H1 (cell line): ENCODE measurements at regions not wholly inside any gene's neighbourhood (a gene's known extent, or its start where the extent isn't known, plus 50 kb on each side); places are given as distances from the start of the nearest gene placed in this dataset.

Experiments used
- CTCF ChIA-PET: fragments of 300-600 bp; sonication (Branson Sonifier 250); formaldehyde crosslinking; loops from one replicate; lab custom pipeline; 2021; ENCODE audit not compliant: partially characterized antibody; lab: Charles Lee
- POLR2A ChIA-PET: fragments of 300-600 bp; sonication (Branson Sonifier 250); formaldehyde crosslinking; loops from one replicate; lab custom pipeline; 2021; ENCODE audit warnings: inconsistent platforms; ENCODE audit not compliant: partially characterized antibody; lab: Charles Lee
- DNase-seq, 2 experiments: peaks; one replicate each; pipeline versions ENCODE4 v3.0.0 to v3.0.0-alpha.2; 2010 to 2022; ENCODE audit warnings: low spot score in 2 of 2, low read depth in 1 of 2, mixed read lengths in 1 of 2
- FAIRE-seq: peaks from 2 replicates; lab custom pipeline; 2011; peaks lifted over from hg19 to GRCh38; lab: Jason Lieb, UNC
- H2AFZ ChIP-seq: 2 replicates; pipeline ENCODE4 v1.8.1; 2012; ENCODE audit warnings: low read length, inconsistent platforms
- H2AK5ac ChIP-seq: 2 replicates; pipeline ENCODE4 v1.6.1; 2013; ENCODE audit warnings: low read depth, low read length
- H2BK120ac ChIP-seq: replicated peaks from 2 replicates; pipeline ENCODE3; 2013; ENCODE audit warnings: low read depth, low read length, inconsistent platforms
- H2BK12ac ChIP-seq: 2 replicates; pipeline ENCODE4 v1.6.1; 2013; ENCODE audit warnings: low read depth, low read length
- H2BK15ac ChIP-seq: 2 replicates; pipeline ENCODE4 v1.6.1; 2013; ENCODE audit warnings: low read length
- H2BK20ac ChIP-seq: 2 replicates; pipeline ENCODE4 v1.6.1; 2013; ENCODE audit warnings: low read length
- H2BK5ac ChIP-seq: 2 replicates; pipeline ENCODE4 v1.6.1; 2013; ENCODE audit warnings: low read depth, low read length
- H3K14ac ChIP-seq: 2 replicates; pipeline ENCODE4 v1.6.1; 2013; ENCODE audit warnings: inconsistent platforms; ENCODE audit not compliant: insufficient read length
- H3K18ac ChIP-seq: 2 replicates; pipeline ENCODE4 v1.6.1; 2013; ENCODE audit warnings: low read length; ENCODE audit errors: extremely low read depth
- H3K23ac ChIP-seq: 2 replicates; pipeline ENCODE4 v1.6.1; 2013; ENCODE audit warnings: inconsistent platforms; ENCODE audit not compliant: insufficient read length
- H3K23me2 ChIP-seq: 2 replicates; pipeline ENCODE4 v1.6.1; 2013; ENCODE audit warnings: low read depth, low read length
- H3K27ac ChIP-seq: 2 replicates; pipeline ENCODE4 v1.6.1; 2011; ENCODE audit warnings: low read depth, low read length, inconsistent platforms
- H3K27me3 ChIP-seq, 4 experiments: replicated peaks in 1 of 4; 1 replicate in 1 of 4; 2 replicates in 3 of 4; pipeline versions ENCODE4 v1.6.1 to v1.8.1; 2011 to 2013; ENCODE audit warnings: low read length in 3 of 4, mild to moderate bottlenecking in 3 of 4, inconsistent platforms in 2 of 4, mixed read lengths in 2 of 4, moderate library complexity in 1 of 4; ENCODE audit not compliant: control insufficient read depth in 3 of 4, insufficient read depth in 3 of 4; ENCODE audit errors: extremely low read depth in 1 of 4
- H3K36me3 ChIP-seq, 4 experiments: 2 replicates each; pipeline versions ENCODE4 v1.6.1 to v1.8.1; 2011 to 2013; ENCODE audit warnings: mild to moderate bottlenecking in 4 of 4, low read length in 3 of 4, moderate library complexity in 2 of 4, control low read depth in 1 of 4, inconsistent platforms in 1 of 4; ENCODE audit not compliant: insufficient read depth in 4 of 4, control insufficient read depth in 2 of 4
- H3K4ac ChIP-seq: replicated peaks from 2 replicates; pipeline ENCODE3; 2013; ENCODE audit warnings: low read length, low read depth, mixed read lengths, inconsistent platforms; ENCODE audit not compliant: insufficient read length
- H3K4me1 ChIP-seq, 4 experiments: replicated peaks in 1 of 4; 1 replicate in 1 of 4; 2 replicates in 3 of 4; pipeline versions ENCODE4 v1.6.1 to v1.8.1; 2011 to 2013; ENCODE audit warnings: low read length in 3 of 4, inconsistent platforms in 2 of 4, mixed read lengths in 1 of 4; ENCODE audit not compliant: insufficient read depth in 4 of 4, control insufficient read depth in 3 of 4
- H3K4me2 ChIP-seq, 2 experiments: 2 replicates each; pipeline versions ENCODE4 v1.6.1 to v1.8.1; 2011 to 2013; ENCODE audit warnings: low read depth in 2 of 2, low read length in 2 of 2, control low read depth in 1 of 2, inconsistent platforms in 1 of 2, mild to moderate bottlenecking in 1 of 2; ENCODE audit not compliant: insufficient read depth in 1 of 2
- H3K4me3 ChIP-seq, 4 experiments: fragments of 200-600, 300-600 bp in 1 of 4; sonication (generic), shearing (Covaris generic), sonication (Bioruptor Twin) in 1 of 4; 2 replicates each; pipeline versions ENCODE4 v1.5.1 to v1.8.1; 2011 to 2016; ENCODE audit warnings: low read length in 4 of 4, low read depth in 3 of 4, control low read depth in 2 of 4, inconsistent platforms in 2 of 4, mild to moderate bottlenecking in 2 of 4, mixed read lengths in 1 of 4, moderate library complexity in 1 of 4; ENCODE audit not compliant: insufficient read depth in 2 of 4; ENCODE audit errors: extremely low read depth in 1 of 4
- H3K56ac ChIP-seq: replicated peaks from 2 replicates; pipeline ENCODE3; 2013; ENCODE audit warnings: low read depth, mild to moderate bottlenecking, mixed read lengths, low read length, inconsistent platforms; ENCODE audit not compliant: insufficient read length
- H3K79me1 ChIP-seq: 2 replicates; pipeline ENCODE4 v1.6.1; 2013; ENCODE audit warnings: low read depth, low read length, control low read depth
- H3K79me2 ChIP-seq, 2 experiments: 2 replicates each; pipeline versions ENCODE4 v1.6.1 to v1.8.1; 2012 to 2013; ENCODE audit warnings: low read length in 2 of 2, mild to moderate bottlenecking in 2 of 2, inconsistent platforms in 1 of 2; ENCODE audit not compliant: insufficient read depth in 2 of 2, control insufficient read depth in 1 of 2
- H3K9ac ChIP-seq, 4 experiments: replicated peaks in 1 of 4; 1 replicate in 1 of 4; 2 replicates in 3 of 4; pipeline versions ENCODE4 v1.6.1 to v1.8.1; 2011 to 2013; ENCODE audit warnings: low read depth in 3 of 4, low read length in 3 of 4, control low read depth in 2 of 4, mild to moderate bottlenecking in 2 of 4, moderate library complexity in 2 of 4, inconsistent platforms in 1 of 4; ENCODE audit errors: extremely low read depth in 1 of 4
- H3K9me3 ChIP-seq, 2 experiments: 2 replicates each; pipeline versions ENCODE4 v1.6.1 to v1.8.1; 2012 to 2013; ENCODE audit warnings: mild to moderate bottlenecking in 2 of 2, moderate library complexity in 2 of 2, control low read depth in 1 of 2, inconsistent platforms in 1 of 2, low read depth in 1 of 2, low read length in 1 of 2, mixed read lengths in 1 of 2; ENCODE audit not compliant: insufficient read depth in 2 of 2
- H4K20me1 ChIP-seq, 2 experiments: replicated peaks in 1 of 2; 2 replicates each; pipeline versions ENCODE3 to v1.8.1; 2011 to 2013; ENCODE audit warnings: inconsistent platforms in 2 of 2, low read length in 2 of 2, mild to moderate bottlenecking in 1 of 2; ENCODE audit not compliant: insufficient read depth in 2 of 2, control insufficient read depth in 1 of 2
- H4K5ac ChIP-seq: 2 replicates; pipeline ENCODE4 v1.6.1; 2013; ENCODE audit warnings: low read length, low read depth, mixed read lengths, inconsistent platforms; ENCODE audit not compliant: insufficient read length
- H4K8ac ChIP-seq: 2 replicates; pipeline ENCODE4 v1.8.0; 2013; ENCODE audit warnings: mild to moderate bottlenecking, moderate library complexity, low read length, inconsistent platforms; ENCODE audit not compliant: insufficient read depth; ENCODE audit errors: extremely low read depth
- H4K91ac ChIP-seq: replicated peaks from 2 replicates; pipeline ENCODE3; 2013; ENCODE audit warnings: low read length, mixed read lengths, inconsistent platforms; ENCODE audit not compliant: insufficient read length
- ATF2 ChIP-seq: IDR thresholded peaks from 2 replicates; pipeline ENCODE4 v1.6.1; 2012; ENCODE audit warnings: low read length, inconsistent platforms
- BACH1 ChIP-seq: IDR thresholded peaks from 2 replicates; pipeline ENCODE4 v1.6.1; 2012; ENCODE audit warnings: low read length, improper control_type of control experiment
- CREB1 ChIP-seq: IDR thresholded peaks from 2 replicates; pipeline ENCODE4 v1.6.1; 2012; ENCODE audit warnings: inconsistent platforms
- JUND ChIP-seq: IDR thresholded peaks from 2 replicates; pipeline ENCODE4 v1.6.1; 2011; ENCODE audit warnings: mild to moderate bottlenecking, improper control_type of control experiment, low read length
- MAFK ChIP-seq: IDR thresholded peaks from 2 replicates; pipeline ENCODE4 v1.6.1; 2012; ENCODE audit warnings: low read depth, mild to moderate bottlenecking, improper control_type of control experiment, low read length
- RBBP5 ChIP-seq: IDR thresholded peaks from 2 replicates; pipeline ENCODE4 v1.7.1; 2012; ENCODE audit warnings: low read depth, mild to moderate bottlenecking, inconsistent platforms, low read length, moderate library complexity, borderline replicate concordance
- RNF2 ChIP-seq: fragments of 200-900, 300-1000 bp; sonication (generic); IDR thresholded peaks from 2 replicates; pipeline ENCODE4 v1.7.1; 2016; ENCODE audit warnings: borderline replicate concordance, low read depth, mild to moderate bottlenecking, antibody characterized with exemption, low read length; ENCODE audit not compliant: poor library complexity, severe bottlenecking; ENCODE audit errors: missing control alignments
- SP2 ChIP-seq: IDR thresholded peaks from 2 replicates; pipeline ENCODE4 v1.6.1; 2012; ENCODE audit warnings: mild to moderate bottlenecking, low read length, inconsistent platforms
- TAF1 ChIP-seq: IDR thresholded peaks from 2 replicates; pipeline ENCODE4 v1.6.1; 2011; ENCODE audit warnings: mild to moderate bottlenecking, low read depth, low read length
- TBP ChIP-seq: IDR thresholded peaks from 2 replicates; pipeline ENCODE4 v1.6.1; 2011; ENCODE audit warnings: low read depth, low read length, improper control_type of control experiment
- WGBS, 2 experiments: shearing (Covaris generic) in 1 of 2; methylation state at CpG; one replicate each; pipeline versions ENCODE4 v1.1.6 to v1.1.7; 2013 to 2015; ENCODE audit warnings: low lambda C conversion rate in 2 of 2, mixed read lengths in 2 of 2, inconsistent platforms in 1 of 2, low coverage in 1 of 2, missing lambda C conversion rate in 1 of 2; ENCODE audit not compliant: insufficient replicate concordance in 2 of 2, insufficient coverage in 1 of 2, insufficient read length in 1 of 2; ENCODE audit errors: extremely low coverage in 1 of 2, missing lambda C conversion rate in 1 of 2; 5-methylcytosine and 5-hydroxymethylcytosine counted together

- Histone ChIP-seq H3K27me3 (no peaks in the 10 kb centered on the region), H3K23ac (no peak overlapping the region), H3K9ac (no peak overlapping the region), H2BK5ac (peak overlapping the region; percentile 47; the same call in 1 of the 2 replicates), H3K4me3 (no peak overlapping the region), H3K4me1 (peaks cover 0 to 3% (median 1%) of the 10 kb centered on the region in 4 experiments; a peak in 2 of 7 replicates), H2BK15ac (no peak overlapping the region), H3K36me3 (no peaks in the 10 kb centered on the region), H3K4me2 (no peak overlapping the region), H3K18ac (no peak overlapping the region), H3K14ac (no peak overlapping the region), H3K23me2 (no peaks in the 10 kb centered on the region), H4K91ac (no peak overlapping the region), H3K27ac (no peak overlapping the region), H2AK5ac (no peak overlapping the region), H2BK20ac (no peak overlapping the region), H3K9me3 (no peaks in the 10 kb centered on the region), H2BK12ac (peak overlapping the region; percentile 18; the same call in 1 of the 2 replicates), H2AFZ (peak overlapping the region; percentile 95), H4K8ac (0 out of 2 replicates have a peak overlapping the region, but pooled peaks have one; percentile 30), H3K79me1 (no peaks in the 10 kb centered on the region), H3K79me2 (no peaks in the 10 kb centered on the region), H3K4ac (no peak overlapping the region), H2BK120ac (no peak overlapping the region), H4K5ac (no peak overlapping the region), H4K20me1 (no peaks in the 10 kb centered on the region), H3K56ac (no peak overlapping the region)
- DNase-seq = no peak
- ChIA-PET CTCF (interaction anchor here (0.7 to 4.3 kb wide), 33 partner anchors 8 to 1918 kb away, joined by 3 to 30 read pairs (median 4); no protein-coding TSS in a partner anchor), POLR2A (no interaction called here)
- 92% methylated on average over 9 of the region's 9 CpGs; no CpG with 5 or more reads in 1 of the 2 experiments for WGBS, 2 experiments
- TF ChIP-seq RBBP5 = no peak
- no peak for TF ChIP-seq ATF2
- TF ChIP-seq BACH1 = no peak
- TF ChIP-seq TAF1 = no peak
- no peak for TF ChIP-seq SP2
- no peak for TF ChIP-seq JUND
- TF ChIP-seq TBP = no peak
- TF ChIP-seq RNF2 = no peak
- no peak for TF ChIP-seq MAFK
- TF ChIP-seq CREB1 = no peak
- no peak for FAIRE-seq
Observed at GRCh38 chr2:76197428-76197827, 486.7 kb upstream of the GCFC2 start.
